Esophagus muscularis mucosa (tissue), 3 donors: ENCODE measurements at regions not wholly inside any gene's neighbourhood (a gene's known extent, or its start where the extent isn't known, plus 50 kb on each side); places are given as distances from the start of the nearest gene placed in this dataset.

Experiments used
- CTCF ChIP-seq, 3 experiments: fragments of 200-600 bp in 2 of 3; fragments of 450-650 bp in 1 of 3; sonication (generic) in 2 of 3; IDR thresholded peaks; one replicate each; pipeline ENCODE4 v1.5.1; 2017 to 2019; ENCODE audit warnings: antibody characterized with exemption in 3 of 3, mild to moderate bottlenecking in 2 of 3, moderate library complexity in 1 of 3
- EP300 ChIP-seq: sonication (generic); formaldehyde crosslinking; IDR thresholded peaks from one replicate; pipeline ENCODE4 v1.6.1; 2017; ENCODE audit warnings: antibody characterized with exemption

- TF ChIP-seq CTCF (IDR thresholded peaks at IDR 0.05) = no peak
- no peak for TF ChIP-seq EP300
Observed at GRCh38 chr2:19649142-19649541, 252.6 kb downstream of the TTC32 start.
